GM21381 (cell line): ENCODE measurements at regions not wholly inside any gene's neighbourhood (a gene's known extent, or its start where the extent isn't known, plus 50 kb on each side); places are given as distances from the start of the nearest gene placed in this dataset.
"Not testable (repeated sequence)": the region's sequence is repeated elsewhere in the genome, so short reads cannot be mapped to it uniquely, and the experiment has no call there.

Experiments used
- ATAC-seq: cut with Tn5 transposase; IDR thresholded peaks from one replicate; pipeline ENCODE4 v1.9.1; 2021; ENCODE audit warnings: mild to moderate bottlenecking, moderate library complexity; ENCODE audit not compliant: unreplicated experiment

DNA sequence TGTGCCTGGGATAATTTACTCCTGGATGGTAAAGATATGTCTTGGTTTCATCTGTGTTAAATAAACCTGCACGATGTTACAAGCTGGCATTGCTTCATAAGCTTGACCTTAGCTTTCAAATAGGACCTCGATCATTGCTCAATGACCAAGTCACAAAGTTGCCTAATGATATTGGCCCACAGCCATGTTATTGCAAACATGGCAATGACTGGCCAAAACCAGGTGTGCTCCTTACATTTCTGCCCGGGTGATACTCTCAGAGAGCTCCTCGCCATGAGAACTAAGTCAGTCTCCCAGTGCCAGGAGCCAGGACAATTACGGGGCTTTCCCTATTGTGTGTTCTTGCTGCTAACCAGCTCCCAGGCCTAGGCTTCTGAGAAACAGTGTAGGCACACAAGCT lies 72.5 kb upstream of the CYP1B1 start:
- no peak for ATAC-seq

- ATAC-seq = no peak
These were observed 71.6 kb upstream of the CYP1B1 start for GRCh38 chr2:38147333-38148121.

DNA sequence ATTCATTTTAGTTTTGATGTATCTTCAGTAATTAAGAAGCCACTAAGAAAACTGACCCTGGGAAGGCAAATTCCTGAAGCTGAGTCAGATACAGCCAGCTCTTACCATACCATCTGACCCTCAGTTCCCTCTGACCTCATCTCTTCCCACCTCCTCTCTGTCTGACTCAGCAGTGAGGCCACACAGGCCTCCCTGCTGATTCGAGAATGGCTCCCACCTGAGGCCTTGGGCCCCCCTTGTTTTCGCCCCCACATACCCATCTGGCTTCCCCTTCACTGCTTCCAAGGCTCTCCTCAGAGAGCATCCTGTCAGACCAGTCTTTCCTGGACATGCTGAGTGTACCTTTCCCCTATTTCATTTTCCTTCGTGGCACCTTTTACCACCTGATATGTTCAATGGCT lies 71.0 kb upstream of the CYP1B1 start:
- ATAC-seq = peak; percentile 84

DNA sequence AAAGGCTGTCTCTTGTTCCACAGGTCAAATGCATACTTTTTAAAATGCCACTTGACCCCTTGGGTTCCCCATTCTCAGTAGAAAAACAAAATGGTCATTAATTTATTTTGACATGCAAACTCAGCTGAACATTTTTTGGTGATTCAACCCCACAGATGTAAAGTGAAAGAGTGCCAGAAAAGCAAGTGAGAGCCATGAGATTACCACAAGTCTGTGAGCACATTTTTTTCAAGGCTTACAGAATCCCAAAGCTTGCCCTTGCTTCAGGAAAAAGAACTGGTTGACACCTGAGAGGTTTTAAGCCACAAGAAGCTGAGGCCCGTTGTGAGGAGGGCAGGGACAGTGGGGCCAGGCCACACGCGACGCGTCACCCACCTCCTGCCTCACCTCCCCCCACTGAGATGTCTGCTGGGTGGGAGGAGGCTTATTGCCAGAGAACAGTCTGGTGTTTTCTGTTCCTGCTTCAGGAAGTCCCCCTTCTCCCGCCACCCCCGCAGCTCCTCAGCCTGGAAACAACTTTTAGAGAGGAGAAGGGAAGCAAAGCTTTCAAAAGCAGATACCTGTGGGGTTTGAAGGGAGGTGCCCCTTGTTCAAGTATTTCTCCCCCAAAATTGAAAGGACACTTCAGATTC lies 70.4 kb upstream of the CYP1B1 start:
- peak; percentile 57 for ATAC-seq

GRCh38 chr2:38145236-38145635 lies 69.3 kb upstream of the CYP1B1 start:
- no peak for ATAC-seq

DNA sequence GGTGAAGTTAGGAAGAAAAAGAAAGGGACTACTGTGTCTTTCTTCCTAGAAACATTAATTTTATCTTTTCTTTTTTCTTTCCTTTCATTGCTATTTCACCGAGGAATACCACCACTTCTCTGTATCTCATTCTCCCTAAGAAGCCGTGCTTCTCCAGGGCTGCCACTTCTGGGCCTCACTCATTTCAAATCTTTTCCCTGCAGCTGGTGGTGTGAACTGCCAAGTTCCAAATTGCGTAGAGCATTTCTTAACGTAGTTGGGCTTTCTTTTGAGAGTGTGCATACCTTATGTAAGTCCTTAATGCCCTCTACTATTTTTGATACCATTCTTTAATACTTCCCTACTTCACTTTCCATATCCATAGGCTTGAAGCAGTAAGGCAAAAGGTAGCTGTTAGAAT lies 66.7 kb upstream of the CYP1B1 start:
- no peak for ATAC-seq

- no peak for ATAC-seq
These were observed 65.5 kb upstream of the CYP1B1 start for GRCh38 chr2:38141501-38141900.

GRCh38 chr2:38138996-38139395 lies 63.0 kb upstream of the CYP1B1 start:
- no peak for ATAC-seq

DNA sequence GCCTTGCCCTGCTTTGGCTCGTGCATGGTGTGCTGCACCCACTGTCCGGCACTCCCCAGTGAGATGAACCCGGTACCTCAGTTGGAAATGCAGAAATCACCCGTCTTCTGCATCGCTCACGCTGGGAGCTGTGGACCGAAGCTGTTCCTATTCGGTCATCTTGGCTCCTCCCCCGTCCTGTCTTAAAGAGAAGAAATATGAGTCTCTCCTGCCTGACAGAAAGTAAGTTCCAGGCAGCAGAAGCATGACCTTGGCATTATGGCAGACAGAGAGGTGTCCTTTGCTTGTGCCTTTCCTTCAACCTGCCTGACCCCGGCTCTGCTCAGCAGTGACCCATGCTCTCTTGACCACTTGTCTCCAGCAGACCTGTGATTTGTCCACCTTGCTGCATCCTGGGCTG lies 62.5 kb upstream of the CYP1B1 start:
- no peak for ATAC-seq

DNA sequence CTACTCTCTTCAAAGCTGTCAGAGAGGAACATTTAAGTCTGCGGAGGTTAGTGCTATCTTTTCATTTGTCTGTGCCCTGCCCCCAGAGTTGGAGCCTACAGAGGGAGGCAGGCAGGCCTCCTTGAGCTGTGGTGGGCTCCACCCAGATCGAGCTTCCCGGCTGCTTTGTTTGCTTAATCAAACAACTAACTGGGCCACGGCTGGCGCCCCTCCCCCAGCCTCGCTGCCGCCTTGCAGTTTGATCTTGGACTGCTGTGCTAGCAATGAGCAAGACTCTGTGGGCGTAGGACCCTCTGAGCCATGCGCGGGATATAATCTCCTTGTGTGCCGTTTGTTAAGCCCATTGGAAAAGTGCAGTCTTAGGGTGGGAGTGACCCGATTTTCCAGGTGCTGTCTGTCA lies 62.0 kb upstream of the CYP1B1 start:
- not testable (repeated sequence) for ATAC-seq

DNA sequence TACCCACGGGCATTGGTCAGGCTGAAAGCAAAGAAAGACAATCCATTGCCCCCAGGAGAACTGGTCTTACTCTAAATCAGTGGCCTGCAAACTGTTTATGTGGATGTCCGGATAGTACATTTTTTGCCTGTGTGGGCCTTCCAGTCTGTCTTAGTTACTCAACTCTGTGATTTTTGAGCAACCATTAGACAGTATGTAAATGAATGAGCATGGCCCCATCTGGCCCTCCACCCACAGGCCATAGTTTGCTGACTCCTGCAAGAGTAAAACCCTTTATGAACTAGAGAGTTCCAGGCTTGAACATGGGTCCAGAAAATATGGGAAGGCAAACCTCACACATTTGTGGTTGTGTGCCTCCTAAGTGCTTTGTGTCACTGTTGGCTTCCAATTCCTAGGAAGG lies 55.7 kb upstream of the CYP1B1 start:
- no peak for ATAC-seq

DNA sequence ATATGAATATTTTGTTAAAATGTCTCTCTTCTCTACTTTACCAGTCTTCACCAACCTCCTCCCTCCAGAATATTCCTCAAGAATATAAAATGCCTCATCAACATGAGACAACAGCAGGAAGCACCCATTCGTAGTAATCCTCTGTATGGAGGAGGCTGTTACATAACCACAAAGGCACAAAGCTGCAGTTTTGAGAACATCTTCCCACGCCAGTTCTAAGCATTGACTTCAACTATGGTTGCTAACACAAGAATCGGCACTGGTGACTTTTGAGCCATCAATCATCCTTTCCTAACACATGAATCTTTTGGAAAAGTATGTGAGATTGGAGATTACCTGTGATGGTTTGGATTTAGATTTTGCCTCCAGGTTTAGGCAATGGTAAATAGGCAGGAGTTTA lies 54.9 kb upstream of the CYP1B1 start:
- ATAC-seq = no peak

GRCh38 chr2:38129987-38130386 lies 54.0 kb upstream of the CYP1B1 start:
- ATAC-seq = no peak

GRCh38 chr2:38129481-38129880 lies 53.5 kb upstream of the CYP1B1 start:
- ATAC-seq = no peak

GRCh38 chr2:38128653-38129052 lies 52.7 kb upstream of the CYP1B1 start:
- no peak for ATAC-seq

GRCh38 chr2:38127277-38127676 lies 51.3 kb upstream of the CYP1B1 start:
- no peak for ATAC-seq

GRCh38 chr2:38125842-38126241 lies 49.9 kb upstream of the CYP1B1 start:
- ATAC-seq = no peak
